HUES6 (cell line): ENCODE measurements at regions not wholly inside any gene's neighbourhood (a gene's known extent, or its start where the extent isn't known, plus 50 kb on each side); places are given as distances from the start of the nearest gene placed in this dataset.

ENCODE experiments used
- H3K27ac ChIP-seq: 2 replicates; pipeline ENCODE4 v1.7.0; 2013; ENCODE audit warnings: low read depth, mild to moderate bottlenecking, low read length, inconsistent platforms
- H3K27me3 ChIP-seq: 2 replicates; pipeline ENCODE4 v1.6.1; 2013; ENCODE audit warnings: low read length; ENCODE audit not compliant: control insufficient read depth, insufficient read depth
- H3K36me3 ChIP-seq: 2 replicates; pipeline ENCODE4 v1.6.1; 2013; ENCODE audit warnings: low read length; ENCODE audit not compliant: control insufficient read depth, insufficient read depth
- H3K4me1 ChIP-seq: 2 replicates; pipeline ENCODE4 v1.6.1; 2013; ENCODE audit warnings: low read length; ENCODE audit not compliant: control insufficient read depth, insufficient read depth
- H3K4me3 ChIP-seq: 2 replicates; pipeline ENCODE4 v1.5.1; 2013; ENCODE audit warnings: low read depth, low read length
- H3K9ac ChIP-seq: one replicate; pipeline ENCODE4 v1.6.1; 2013; ENCODE audit warnings: mild to moderate bottlenecking, low read length
- H3K9me3 ChIP-seq: 2 replicates; pipeline ENCODE4 v1.6.1; 2013; ENCODE audit warnings: low read depth, low read length; ENCODE audit not compliant: control insufficient read depth, insufficient read depth

DNA sequence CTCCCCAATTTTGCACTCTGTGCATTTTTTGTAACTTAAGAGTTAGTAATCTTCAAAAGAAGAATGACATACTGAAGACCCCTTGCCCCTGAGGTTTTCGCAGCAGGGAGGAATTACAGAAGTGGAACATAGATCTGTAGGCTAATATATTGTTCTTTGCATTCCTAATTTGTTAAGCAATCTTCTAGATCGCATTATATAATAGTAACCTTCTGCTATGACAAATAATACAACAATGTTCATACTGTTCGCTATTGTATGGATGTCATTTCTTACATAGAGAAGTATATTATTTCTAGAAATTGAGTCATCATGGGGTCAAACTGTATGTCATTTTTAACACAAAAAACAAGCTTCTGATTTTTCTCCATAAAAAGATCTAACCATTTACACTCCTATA lies 95.8 kb upstream of the TGFBR2 start:
- Histone ChIP-seq H3K36me3 (no peaks in the 10 kb centered on the region), H3K4me1 (no peaks in the 10 kb centered on the region), H3K9me3 (no peaks in the 10 kb centered on the region), H3K27me3 (no peaks in the 10 kb centered on the region), H3K4me3 (no peak overlapping the region), H3K27ac (no peak overlapping the region), H3K9ac (no peak overlapping the region)

DNA sequence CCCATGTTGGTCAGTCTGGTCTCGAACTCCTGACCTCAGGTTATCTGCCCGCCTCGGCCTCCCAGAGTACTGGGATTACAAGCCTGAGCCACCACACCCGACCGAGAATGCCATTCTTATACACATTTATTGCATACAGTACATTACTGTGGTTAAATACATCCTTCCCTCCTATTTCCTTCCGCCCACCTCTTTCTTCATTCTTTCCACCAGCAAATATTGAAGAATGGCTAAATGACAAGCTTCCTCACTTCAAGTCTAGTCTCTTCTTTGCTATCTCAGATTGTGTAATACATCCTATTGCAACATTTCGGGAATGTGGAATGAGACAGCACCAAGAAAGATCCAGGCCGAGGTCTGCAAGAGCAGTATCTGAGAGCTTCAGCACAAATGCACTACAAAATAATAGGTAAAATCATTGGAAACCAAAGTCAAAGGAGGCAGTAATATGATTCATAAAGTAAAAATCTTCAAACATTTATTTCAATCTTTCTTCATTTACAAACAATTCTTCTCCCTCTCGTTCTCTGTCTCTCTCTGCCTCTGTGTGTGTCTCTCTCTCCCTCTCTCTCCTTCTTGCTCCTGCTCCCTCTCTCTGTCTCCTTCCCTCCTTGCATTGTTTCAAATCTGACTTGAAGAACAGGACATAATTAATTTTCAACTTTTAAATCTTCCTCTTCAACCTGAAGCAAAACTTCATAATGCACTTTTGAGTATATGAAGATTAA lies 94.7 kb upstream of the TGFBR2 start:
- no peaks in the 10 kb centered on the region for H3K4me1 ChIP-seq
- H3K4me3 ChIP-seq = no peak overlapping the region
- no peaks in the 10 kb centered on the region for H3K36me3 ChIP-seq
- H3K27ac ChIP-seq = no peak overlapping the region
- H3K27me3 ChIP-seq = no peaks in the 10 kb centered on the region
- H3K9ac ChIP-seq = no peak overlapping the region
- no peaks in the 10 kb centered on the region for H3K9me3 ChIP-seq

DNA sequence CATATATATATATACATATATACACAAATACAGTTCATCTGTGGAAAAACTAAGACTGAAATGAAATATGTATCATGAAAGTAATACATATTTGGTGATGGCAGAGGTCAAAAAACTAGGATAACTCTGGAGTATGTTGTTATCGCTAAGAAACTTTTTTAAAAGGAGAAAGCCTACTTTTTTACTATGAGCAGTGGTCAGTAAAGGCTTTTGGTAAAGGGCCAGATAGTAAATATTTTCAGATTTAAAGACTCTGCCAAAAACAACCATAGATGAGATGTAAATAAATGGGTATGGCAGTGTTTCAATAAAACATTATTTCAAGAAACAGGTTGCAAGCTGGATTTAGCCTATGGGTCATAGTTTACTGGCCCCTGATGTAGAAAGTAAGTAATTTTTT lies 93.8 kb upstream of the TGFBR2 start:
- H3K36me3 ChIP-seq = no peaks in the 10 kb centered on the region
- no peak overlapping the region for H3K27ac ChIP-seq
- no peak overlapping the region for H3K9ac ChIP-seq
- H3K4me1 ChIP-seq = no peaks in the 10 kb centered on the region
- H3K27me3 ChIP-seq = no peaks in the 10 kb centered on the region
- H3K9me3 ChIP-seq = no peaks in the 10 kb centered on the region
- no peak overlapping the region for H3K4me3 ChIP-seq

DNA sequence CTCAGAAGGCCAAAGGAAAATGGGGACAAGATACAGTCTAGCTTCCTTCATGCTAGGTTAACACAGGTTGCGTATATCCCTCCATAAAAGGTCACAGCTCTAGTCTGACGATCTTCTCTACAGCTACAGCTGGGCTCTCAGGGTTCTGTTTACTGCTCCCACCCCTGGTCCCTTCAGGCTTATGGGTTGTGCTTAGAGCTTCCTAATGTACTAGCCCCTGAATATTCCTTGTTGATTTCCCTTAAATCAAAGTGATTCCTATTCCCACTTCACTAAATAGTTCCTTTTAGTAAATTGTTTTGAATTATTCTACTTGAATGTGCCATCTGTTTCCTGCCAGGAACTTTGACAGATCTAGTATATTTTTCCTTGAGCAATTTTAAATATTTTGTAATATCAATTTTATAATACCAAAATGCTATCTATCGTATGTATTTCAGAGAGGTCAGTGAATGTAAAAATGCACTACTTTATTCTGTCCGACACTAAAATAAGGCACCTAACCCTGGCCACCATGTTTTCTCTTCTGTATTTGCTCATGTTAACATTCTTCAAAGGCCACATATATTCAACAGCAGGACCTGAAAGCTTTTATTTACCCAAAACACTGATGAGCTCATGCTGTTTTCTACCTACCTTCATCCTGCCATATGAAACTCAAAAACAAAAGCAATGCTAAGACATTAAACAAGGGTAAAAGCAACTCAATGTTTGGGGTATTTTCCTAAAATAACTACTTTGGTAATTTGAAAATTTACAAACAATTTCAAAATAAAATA lies 92.8 kb upstream of the TGFBR2 start:
- H3K9ac ChIP-seq = no peak overlapping the region
- H3K27ac ChIP-seq = no peak overlapping the region
- no peaks in the 10 kb centered on the region for H3K4me1 ChIP-seq
- H3K4me3 ChIP-seq = no peak overlapping the region
- H3K27me3 ChIP-seq = no peaks in the 10 kb centered on the region
- no peaks in the 10 kb centered on the region for H3K36me3 ChIP-seq
- H3K9me3 ChIP-seq = no peaks in the 10 kb centered on the region

DNA sequence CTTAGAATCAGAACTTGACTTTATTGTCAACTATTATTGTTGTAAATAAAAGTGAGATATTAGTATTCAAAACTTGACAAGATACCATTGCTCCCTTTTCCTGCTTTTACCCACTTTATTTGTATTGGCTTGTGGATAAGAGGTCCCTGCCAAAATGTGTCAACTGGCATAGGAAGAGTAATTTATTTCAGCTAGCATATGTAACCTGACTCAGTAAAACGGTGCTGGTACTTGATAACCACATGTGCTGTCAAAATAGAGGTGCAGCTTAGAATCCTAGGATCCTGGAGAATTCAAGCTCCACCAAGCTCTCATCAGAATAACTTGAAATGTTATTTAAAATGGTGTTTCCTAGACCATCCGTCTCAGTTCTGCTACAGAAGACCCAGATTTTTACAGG lies 90.2 kb upstream of the TGFBR2 start:
- H3K27me3 ChIP-seq = no peaks in the 10 kb centered on the region
- H3K9ac ChIP-seq = no peak overlapping the region
- H3K4me3 ChIP-seq = no peak overlapping the region
- no peaks in the 10 kb centered on the region for H3K4me1 ChIP-seq
- H3K36me3 ChIP-seq = no peaks in the 10 kb centered on the region
- no peak overlapping the region for H3K27ac ChIP-seq
- no peaks in the 10 kb centered on the region for H3K9me3 ChIP-seq

DNA sequence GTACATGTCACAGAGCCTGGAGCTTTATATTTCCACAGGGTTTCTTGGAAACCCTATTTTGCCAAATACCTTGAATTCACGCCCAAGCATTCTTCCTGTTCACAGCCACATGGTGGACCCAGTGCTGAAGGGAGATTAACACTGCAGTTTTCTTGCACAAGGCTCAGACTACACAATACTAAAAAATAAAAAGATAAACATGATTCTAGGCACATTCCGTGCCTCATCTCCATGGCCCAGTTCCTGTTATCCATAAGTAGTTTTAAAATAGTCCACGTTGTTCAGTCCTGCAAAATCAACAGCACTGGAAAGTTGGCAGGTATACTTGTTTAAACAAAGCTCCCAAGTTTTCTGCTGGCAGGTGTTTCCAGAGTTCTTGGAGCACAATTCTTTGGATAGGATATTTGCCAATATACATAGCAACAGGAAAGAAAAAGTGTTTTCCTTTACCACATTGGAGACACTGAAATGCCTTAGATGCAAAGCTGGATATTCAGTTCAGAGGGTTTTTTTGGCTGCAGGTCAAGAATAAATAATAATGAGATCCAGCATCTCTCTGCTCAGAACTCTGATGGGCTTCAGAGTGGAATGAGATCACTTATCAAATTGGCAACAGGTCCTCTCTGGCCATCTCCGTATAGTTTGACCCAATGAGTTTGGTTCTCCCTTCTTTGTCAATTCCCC lies 88.1 kb upstream of the TGFBR2 start:
- no peaks in the 10 kb centered on the region for H3K9me3 ChIP-seq
- H3K4me1 ChIP-seq = no peaks in the 10 kb centered on the region
- no peaks in the 10 kb centered on the region for H3K36me3 ChIP-seq
- H3K9ac ChIP-seq = no peak overlapping the region
- no peak overlapping the region for H3K4me3 ChIP-seq
- H3K27me3 ChIP-seq = no peaks in the 10 kb centered on the region
- H3K27ac ChIP-seq = no peak overlapping the region

DNA sequence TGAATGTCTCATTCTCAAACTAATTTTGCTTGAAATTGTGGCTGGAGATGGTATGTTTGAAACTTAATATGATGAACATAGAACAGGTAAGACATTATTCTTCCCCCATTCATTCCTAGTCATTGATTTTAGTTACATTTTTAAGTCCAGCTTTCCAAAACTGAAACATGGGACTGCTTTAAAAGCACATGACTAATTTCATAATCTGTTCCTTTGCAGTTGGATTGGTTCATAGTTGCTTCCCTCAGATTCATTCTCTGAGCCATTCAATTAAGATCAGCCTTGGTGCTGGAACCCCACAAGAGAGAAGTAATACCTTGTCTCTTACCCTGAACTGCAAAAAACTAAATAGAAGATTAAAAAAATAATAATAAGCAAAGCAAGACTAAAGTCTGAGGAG lies 87.5 kb upstream of the TGFBR2 start:
- Histone ChIP-seq H3K27me3 (no peaks in the 10 kb centered on the region), H3K9ac (no peak overlapping the region), H3K36me3 (no peaks in the 10 kb centered on the region), H3K4me1 (no peaks in the 10 kb centered on the region), H3K9me3 (no peaks in the 10 kb centered on the region), H3K27ac (no peak overlapping the region), H3K4me3 (no peak overlapping the region)

DNA sequence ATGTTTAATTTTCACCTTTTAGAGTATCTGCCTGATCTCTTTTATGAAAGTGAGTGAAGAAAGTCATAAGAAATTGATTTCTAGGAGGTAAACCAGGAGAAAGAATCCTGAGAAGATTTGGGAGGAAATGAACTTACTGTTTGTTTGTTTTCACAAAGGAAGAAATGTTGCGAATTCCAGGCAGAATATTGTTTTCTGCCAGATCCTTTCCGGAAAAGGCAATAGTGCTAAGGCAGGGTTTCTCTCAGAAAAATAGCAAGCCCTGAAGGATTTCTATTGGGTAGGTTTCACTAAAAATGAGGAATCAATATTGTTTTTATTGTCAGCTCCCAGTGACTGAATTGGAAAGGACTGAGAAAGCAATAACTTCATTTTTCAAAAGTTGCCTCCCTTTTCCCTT lies 85.7 kb upstream of the TGFBR2 start:
- H3K9ac ChIP-seq = no peak overlapping the region
- no peak overlapping the region for H3K27ac ChIP-seq
- no peaks in the 10 kb centered on the region for H3K36me3 ChIP-seq
- H3K4me1 ChIP-seq = no peaks in the 10 kb centered on the region
- H3K4me3 ChIP-seq = no peak overlapping the region
- no peaks in the 10 kb centered on the region for H3K9me3 ChIP-seq
- H3K27me3 ChIP-seq = no peaks in the 10 kb centered on the region

DNA sequence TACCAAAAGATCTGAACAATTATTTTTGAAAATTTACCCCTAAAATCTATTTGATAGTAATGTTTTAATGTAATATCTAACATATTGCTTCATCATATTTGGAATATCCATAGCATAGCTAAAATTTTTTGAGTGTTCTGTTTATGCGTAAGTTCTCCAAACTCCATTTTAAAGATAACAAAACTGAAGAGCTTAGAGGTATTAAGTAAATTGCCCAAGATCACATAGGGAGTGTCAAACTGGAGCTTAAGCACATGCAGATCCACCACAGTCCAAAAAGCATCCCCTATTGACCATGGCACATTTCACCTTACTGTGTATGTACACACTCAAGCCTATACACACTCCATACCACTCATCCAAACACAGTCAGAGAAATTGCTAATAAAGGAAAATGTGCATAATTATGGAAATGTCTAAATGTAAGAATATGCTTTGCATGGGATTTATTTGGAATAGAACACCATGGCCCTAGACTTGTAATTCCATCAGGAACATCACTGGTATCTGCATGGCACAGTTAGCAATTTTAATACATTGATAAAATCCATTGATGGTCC lies 85.2 kb upstream of the TGFBR2 start:
- Histone ChIP-seq H3K27me3 (no peaks in the 10 kb centered on the region), H3K9me3 (no peaks in the 10 kb centered on the region), H3K27ac (no peak overlapping the region), H3K36me3 (no peaks in the 10 kb centered on the region), H3K9ac (no peak overlapping the region), H3K4me1 (no peaks in the 10 kb centered on the region), H3K4me3 (no peak overlapping the region)

DNA sequence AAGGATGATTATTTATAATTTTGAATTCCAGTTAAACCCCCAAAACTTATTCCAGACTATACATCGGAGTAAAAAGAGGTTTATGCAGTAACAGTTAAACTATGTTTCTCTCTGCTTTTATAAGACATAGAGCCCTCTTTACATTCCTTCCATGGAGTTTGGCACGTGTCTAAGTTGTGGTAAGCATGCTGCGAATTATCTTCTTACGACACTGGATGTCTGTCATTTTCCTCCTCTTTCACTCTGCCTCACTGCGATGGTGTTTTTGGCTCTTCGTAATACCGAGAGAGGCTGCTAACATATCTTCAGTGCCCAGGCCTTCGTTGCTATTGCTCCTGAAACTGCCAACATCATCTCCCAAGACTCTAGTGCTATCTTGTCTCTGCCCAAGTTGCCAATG lies 83.9 kb upstream of the TGFBR2 start:
- H3K27ac ChIP-seq = no peak overlapping the region
- H3K9ac ChIP-seq = no peak overlapping the region

DNA sequence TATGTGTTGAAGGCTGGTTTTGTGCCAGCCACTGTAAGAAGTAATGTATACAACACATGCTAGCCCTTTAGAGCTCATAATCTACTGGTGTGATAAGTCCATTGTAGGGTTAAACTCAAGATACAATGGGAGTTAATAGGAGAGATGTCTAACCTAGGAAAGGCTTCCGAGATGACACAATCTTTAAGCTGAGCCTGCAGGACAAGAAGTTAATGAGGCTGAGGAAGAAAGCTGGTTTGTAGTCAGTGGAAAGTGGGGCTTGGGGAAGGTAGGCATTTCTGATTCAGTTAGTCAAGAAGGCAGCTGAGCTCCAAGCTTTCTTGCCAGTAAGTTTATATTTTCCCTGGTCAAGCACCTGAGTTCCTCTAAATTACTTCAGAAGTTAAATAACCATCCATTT lies 83.0 kb upstream of the TGFBR2 start:
- no peaks in the 10 kb centered on the region for H3K9me3 ChIP-seq
- no peaks in the 10 kb centered on the region for H3K27me3 ChIP-seq
- H3K27ac ChIP-seq = no peak overlapping the region
- H3K4me3 ChIP-seq = no peak overlapping the region
- no peak overlapping the region for H3K9ac ChIP-seq
- H3K36me3 ChIP-seq = no peaks in the 10 kb centered on the region
- no peaks in the 10 kb centered on the region for H3K4me1 ChIP-seq

More for the DNA sequence above, 83.9 kb upstream of the TGFBR2 start:
- H3K27me3 ChIP-seq = no peaks in the 10 kb centered on the region
- H3K9me3 ChIP-seq = no peaks in the 10 kb centered on the region
- H3K36me3 ChIP-seq = no peaks in the 10 kb centered on the region
- no peak overlapping the region for H3K4me3 ChIP-seq
- no peaks in the 10 kb centered on the region for H3K4me1 ChIP-seq
